ENCODE measurements at regions not wholly inside any gene's neighbourhood (a gene's known extent, or its start where the extent isn't known, plus 50 kb on each side); places are given as distances from the start of the nearest gene placed in this dataset.

GRCh38 chr10:110407301-110408170 lies 90.2 kb upstream of the DUSP5 start:
- H3K4me1 ChIP-seq (ENCODE audit: control insufficient read depth, insufficient read depth, low read length), result peaks cover 40% of the 10 kb centered on the region
- POLR2A ChIA-PET, result interaction anchor here (1.0 to 11.9 kb wide), 7 partner anchors 9 to 95 kb away, joined by 3 to 117 read pairs (median 8); no protein-coding TSS in a partner anchor
- H3K4me3 ChIP-seq, result no peak overlapping the region
- no peaks in the 10 kb centered on the region for H3K27me3 ChIP-seq (replicated peaks in 1 of 2; ENCODE audit: control insufficient read depth in 2 of 2, insufficient read depth in 2 of 2, low read length in 1 of 2)
- H4K20me1 ChIP-seq (ENCODE audit: control insufficient read depth, insufficient read depth), result no peaks in the 10 kb centered on the region
- in situ Hi-C loops (cut with MboI), result no loop called here
- peak overlapping the region; percentile 23; the same call in 1 of the 2 replicates for H3K4me2 ChIP-seq (ENCODE audit: control insufficient read depth, insufficient read depth)
- intact Hi-C loops (cut with micrococcal nuclease; ENCODE audit: unreplicated experiment), result no loop called here
- DNase-seq (ENCODE audit: low read depth, low spot score), result no peak
- no peaks in the 10 kb centered on the region for H3K36me3 ChIP-seq (ENCODE audit: control insufficient read depth in 2 of 2, insufficient read depth in 2 of 2, low read length in 1 of 2)
- FAIRE-seq, result no peak
- ATAC-seq, result no peak
- H3K27ac ChIP-seq (ENCODE audit: control insufficient read depth, insufficient read depth), result no peak overlapping the region
- RAD21 ChIA-PET (ENCODE audit: unreplicated experiment), result interaction anchor here (0.6 to 14.4 kb wide), 10 partner anchors 10 to 97 kb away, joined by 3 to 241 read pairs (median 5); no protein-coding TSS in a partner anchor
- SMC1A ChIA-PET (ENCODE audit: uncharacterized antibody, unreplicated experiment), result interaction anchor here (0.8 to 5.4 kb wide), 7 partner anchors 7 to 52 kb away, joined by 3 to 67 read pairs (median 13); no protein-coding TSS in a partner anchor
- BruUV-seq (replicated peaks), result no TSS peak
- no peak overlapping the region for H3K9ac ChIP-seq (ENCODE audit: control insufficient read depth, insufficient read depth, low read length)
- no peaks in the 10 kb centered on the region for H3K79me2 ChIP-seq (ENCODE audit: control insufficient read depth, insufficient read depth, low read length)
- no peak overlapping the region for H2AFZ ChIP-seq (ENCODE audit: control insufficient read depth, low read depth, low read length)
- WGBS (ENCODE audit: insufficient coverage, insufficient replicate concordance, low lambda C conversion rate, missing lambda C conversion rate), result 75% methylated on average over 8 of the region's 8 CpGs
- CTCF ChIA-PET, result interaction anchor here (1.3 to 3.7 kb wide), 5 partner anchors 11 to 95 kb away, joined by 3 to 20 read pairs (median 8); no protein-coding TSS in a partner anchor
- H3K9me3 ChIP-seq (replicated peaks; ENCODE audit: control insufficient read depth, insufficient read depth, low read length), result no peaks in the 10 kb centered on the region
- TF ChIP-seq IRF5 (IDR thresholded peaks at IDR 0.05; ENCODE audit: borderline replicate concordance) (no peak), PAX8 (IDR thresholded peaks at IDR 0.05) (no peak), MYB (IDR thresholded peaks at IDR 0.05; ENCODE audit: borderline replicate concordance, low read depth, low read length) (no peak), BCLAF1 (IDR thresholded peaks at IDR 0.05) (no peak), ZNF384 (IDR thresholded peaks at IDR 0.05; ENCODE audit: borderline replicate concordance, low read depth, low read length) (no peak), SMARCA5 (IDR thresholded peaks at IDR 0.05) (no peak), CEBPB (IDR thresholded peaks at IDR 0.05; ENCODE audit: borderline replicate concordance in 1 of 2, low read depth in 2 of 2, low read length in 2 of 2) (no peak), CEBPZ (IDR thresholded peaks at IDR 0.05; ENCODE audit: low read depth, low read length) (no peak), RFX5 (IDR thresholded peaks at IDR 0.05; ENCODE audit: low read depth, low read length) (no peak), PML (IDR thresholded peaks at IDR 0.05; ENCODE audit: low read length) (no peak), PRDM15 (CRISPR knock-in tag; IDR thresholded peaks at IDR 0.05) (no peak)
